HEK293 (cell line): ENCODE measurements at regions not wholly inside any gene's neighbourhood (a gene's known extent, or its start where the extent isn't known, plus 50 kb on each side); places are given as distances from the start of the nearest gene placed in this dataset.

Experiments
- ZNF16 ChIP-seq: fragments of 450-650 bp; formaldehyde crosslinking; IDR thresholded peaks from 2 replicates; pipeline ENCODE4 v1.5.1; 2016; ENCODE audit warnings: low read depth, missing biosample characterization, missing genetic modification characterization
- ZNF423 ChIP-seq: fragments of 450-650 bp; formaldehyde crosslinking; IDR thresholded peaks from 2 replicates; pipeline ENCODE4 v1.5.1; 2016; ENCODE audit warnings: missing biosample characterization, missing genetic modification characterization
- TF ChIP-seq, protein P1 (sequence below): fragments of 450-650 bp; formaldehyde crosslinking; IDR thresholded peaks from 2 replicates; pipeline ENCODE4 v1.5.1; 2016; ENCODE audit warnings: missing biosample characterization, missing genetic modification characterization
- TF ChIP-seq, protein P2 (sequence below): fragments of 450-650 bp; formaldehyde crosslinking; IDR thresholded peaks from 2 replicates; pipeline ENCODE4 v1.5.1; 2016; ENCODE audit warnings: missing biosample characterization, missing genetic modification characterization

DNA sequence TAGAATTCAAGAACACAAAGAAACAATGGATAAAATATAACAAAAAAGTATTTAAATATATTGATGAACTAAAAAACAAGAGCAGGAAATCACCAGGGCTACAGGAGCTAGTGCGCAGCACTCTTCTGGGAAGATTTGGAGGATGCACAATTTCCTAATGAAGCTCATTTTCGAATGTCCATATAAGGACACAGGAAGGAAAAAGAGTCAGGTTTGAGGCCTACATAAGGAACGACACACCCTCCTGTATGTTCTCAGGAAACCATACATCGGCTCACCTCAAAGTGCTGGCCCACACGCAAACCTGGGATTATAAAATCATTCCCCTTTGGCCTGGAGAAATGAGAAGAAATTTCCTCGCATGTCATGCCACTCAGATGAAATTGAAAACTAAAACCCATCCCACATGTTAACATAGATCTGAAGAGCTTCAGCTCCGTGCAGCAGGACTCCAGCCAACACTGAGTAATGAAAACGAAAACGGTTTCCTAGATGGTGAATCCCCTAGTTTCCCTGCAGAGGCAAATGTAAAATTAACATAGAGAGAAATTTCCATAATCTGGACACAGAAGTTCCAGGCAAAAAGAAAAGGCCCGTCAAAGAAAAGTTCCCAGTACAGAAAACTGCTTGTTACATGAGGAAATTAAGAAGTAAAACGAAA lies 825.8 kb downstream of the SOCS6 start:
- TF ChIP-seq, protein P1, sequence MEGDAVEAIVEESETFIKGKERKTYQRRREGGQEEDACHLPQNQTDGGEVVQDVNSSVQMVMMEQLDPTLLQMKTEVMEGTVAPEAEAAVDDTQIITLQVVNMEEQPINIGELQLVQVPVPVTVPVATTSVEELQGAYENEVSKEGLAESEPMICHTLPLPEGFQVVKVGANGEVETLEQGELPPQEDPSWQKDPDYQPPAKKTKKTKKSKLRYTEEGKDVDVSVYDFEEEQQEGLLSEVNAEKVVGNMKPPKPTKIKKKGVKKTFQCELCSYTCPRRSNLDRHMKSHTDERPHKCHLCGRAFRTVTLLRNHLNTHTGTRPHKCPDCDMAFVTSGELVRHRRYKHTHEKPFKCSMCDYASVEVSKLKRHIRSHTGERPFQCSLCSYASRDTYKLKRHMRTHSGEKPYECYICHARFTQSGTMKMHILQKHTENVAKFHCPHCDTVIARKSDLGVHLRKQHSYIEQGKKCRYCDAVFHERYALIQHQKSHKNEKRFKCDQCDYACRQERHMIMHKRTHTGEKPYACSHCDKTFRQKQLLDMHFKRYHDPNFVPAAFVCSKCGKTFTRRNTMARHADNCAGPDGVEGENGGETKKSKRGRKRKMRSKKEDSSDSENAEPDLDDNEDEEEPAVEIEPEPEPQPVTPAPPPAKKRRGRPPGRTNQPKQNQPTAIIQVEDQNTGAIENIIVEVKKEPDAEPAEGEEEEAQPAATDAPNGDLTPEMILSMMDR (tag by site-specific recombination): no peak
- TF ChIP-seq, protein P2, sequence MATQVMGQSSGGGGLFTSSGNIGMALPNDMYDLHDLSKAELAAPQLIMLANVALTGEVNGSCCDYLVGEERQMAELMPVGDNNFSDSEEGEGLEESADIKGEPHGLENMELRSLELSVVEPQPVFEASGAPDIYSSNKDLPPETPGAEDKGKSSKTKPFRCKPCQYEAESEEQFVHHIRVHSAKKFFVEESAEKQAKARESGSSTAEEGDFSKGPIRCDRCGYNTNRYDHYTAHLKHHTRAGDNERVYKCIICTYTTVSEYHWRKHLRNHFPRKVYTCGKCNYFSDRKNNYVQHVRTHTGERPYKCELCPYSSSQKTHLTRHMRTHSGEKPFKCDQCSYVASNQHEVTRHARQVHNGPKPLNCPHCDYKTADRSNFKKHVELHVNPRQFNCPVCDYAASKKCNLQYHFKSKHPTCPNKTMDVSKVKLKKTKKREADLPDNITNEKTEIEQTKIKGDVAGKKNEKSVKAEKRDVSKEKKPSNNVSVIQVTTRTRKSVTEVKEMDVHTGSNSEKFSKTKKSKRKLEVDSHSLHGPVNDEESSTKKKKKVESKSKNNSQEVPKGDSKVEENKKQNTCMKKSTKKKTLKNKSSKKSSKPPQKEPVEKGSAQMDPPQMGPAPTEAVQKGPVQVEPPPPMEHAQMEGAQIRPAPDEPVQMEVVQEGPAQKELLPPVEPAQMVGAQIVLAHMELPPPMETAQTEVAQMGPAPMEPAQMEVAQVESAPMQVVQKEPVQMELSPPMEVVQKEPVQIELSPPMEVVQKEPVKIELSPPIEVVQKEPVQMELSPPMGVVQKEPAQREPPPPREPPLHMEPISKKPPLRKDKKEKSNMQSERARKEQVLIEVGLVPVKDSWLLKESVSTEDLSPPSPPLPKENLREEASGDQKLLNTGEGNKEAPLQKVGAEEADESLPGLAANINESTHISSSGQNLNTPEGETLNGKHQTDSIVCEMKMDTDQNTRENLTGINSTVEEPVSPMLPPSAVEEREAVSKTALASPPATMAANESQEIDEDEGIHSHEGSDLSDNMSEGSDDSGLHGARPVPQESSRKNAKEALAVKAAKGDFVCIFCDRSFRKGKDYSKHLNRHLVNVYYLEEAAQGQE (tag by site-specific recombination): no peak
- TF ChIP-seq ZNF423 (tag by site-specific recombination): no peak
- no peak for TF ChIP-seq ZNF16 (tag by site-specific recombination)
